ENCODE measurements at regions not wholly inside any gene's neighbourhood (a gene's known extent, or its start where the extent isn't known, plus 50 kb on each side); places are given as distances from the start of the nearest gene placed in this dataset.

- DNase-seq (ENCODE audit: low read depth in 3 of 3): no peak
Measured at GRCh38 chr15:69530991-69531664, 78.5 kb downstream of the RPLP1 start.

GRCh38 chr15:69531665-69532027 is 79.0 kb downstream of the RPLP1 start:
- DNase-seq (ENCODE audit: low read depth in 3 of 3): no peak

GRCh38 chr15:69532066-69532465 is 79.4 kb downstream of the RPLP1 start:
- no peak for DNase-seq (ENCODE audit: low read depth in 3 of 3)

- no peak for DNase-seq (ENCODE audit: low read depth in 3 of 3)
Measured at GRCh38 chr15:69532856-69533255, 80.2 kb downstream of the RPLP1 start.

- no peak for DNase-seq (ENCODE audit: low read depth in 3 of 3)
Measured at GRCh38 chr15:69533522-69533921, 80.9 kb downstream of the RPLP1 start.

- DNase-seq (ENCODE audit: low read depth in 3 of 3): no peak
Measured at GRCh38 chr15:69535101-69535638, 82.6 kb downstream of the RPLP1 start.

- no peak for DNase-seq (ENCODE audit: low read depth in 3 of 3)
Measured at GRCh38 chr15:69535998-69536397, 83.4 kb downstream of the RPLP1 start.

- DNase-seq (ENCODE audit: low read depth in 3 of 3): no peak
Measured at GRCh38 chr15:69536726-69537512, 84.3 kb downstream of the RPLP1 start.

- DNase-seq (ENCODE audit: low read depth in 3 of 3): no peak
Measured at GRCh38 chr15:69537901-69538300, 85.3 kb downstream of the RPLP1 start.

GRCh38 chr15:69538379-69538778 is 85.8 kb downstream of the RPLP1 start:
- DNase-seq (ENCODE audit: low read depth in 3 of 3): no peak

GRCh38 chr15:69539345-69539744 is 86.7 kb downstream of the RPLP1 start:
- DNase-seq (ENCODE audit: low read depth in 3 of 3): no peak

- DNase-seq (ENCODE audit: low read depth in 3 of 3): no peak
Measured at GRCh38 chr15:69540622-69541021, 88.0 kb downstream of the RPLP1 start.

- no peak for DNase-seq (ENCODE audit: low read depth in 3 of 3)
Measured at GRCh38 chr15:69542028-69542427, 89.4 kb downstream of the RPLP1 start.

- DNase-seq (ENCODE audit: low read depth in 3 of 3): no peak
Measured at GRCh38 chr15:69543681-69544364, 91.2 kb downstream of the RPLP1 start.

GRCh38 chr15:69544365-69545113 is 91.9 kb downstream of the RPLP1 start:
- DNase-seq (ENCODE audit: low read depth in 3 of 3): no peak

- no peak for DNase-seq (ENCODE audit: low read depth in 3 of 3)
Measured at GRCh38 chr15:69546182-69546581, 93.6 kb downstream of the RPLP1 start.

- no peak for DNase-seq (ENCODE audit: low read depth in 3 of 3)
Measured at GRCh38 chr15:69548395-69549180, 96.0 kb downstream of the RPLP1 start.

- DNase-seq (ENCODE audit: low read depth in 3 of 3): no peak
Measured at GRCh38 chr15:69551391-69552056, 98.9 kb downstream of the RPLP1 start.

- DNase-seq (ENCODE audit: low read depth in 3 of 3): no peak
Measured at GRCh38 chr15:69552057-69552815, 99.6 kb downstream of the RPLP1 start.

- no peak for DNase-seq (ENCODE audit: low read depth in 3 of 3)
Measured at GRCh38 chr15:69553686-69554085, 101.1 kb downstream of the RPLP1 start.
